ENCODE measurements at regions not wholly inside any gene's neighbourhood (a gene's known extent, or its start where the extent isn't known, plus 50 kb on each side); places are given as distances from the start of the nearest gene placed in this dataset.

DNA sequence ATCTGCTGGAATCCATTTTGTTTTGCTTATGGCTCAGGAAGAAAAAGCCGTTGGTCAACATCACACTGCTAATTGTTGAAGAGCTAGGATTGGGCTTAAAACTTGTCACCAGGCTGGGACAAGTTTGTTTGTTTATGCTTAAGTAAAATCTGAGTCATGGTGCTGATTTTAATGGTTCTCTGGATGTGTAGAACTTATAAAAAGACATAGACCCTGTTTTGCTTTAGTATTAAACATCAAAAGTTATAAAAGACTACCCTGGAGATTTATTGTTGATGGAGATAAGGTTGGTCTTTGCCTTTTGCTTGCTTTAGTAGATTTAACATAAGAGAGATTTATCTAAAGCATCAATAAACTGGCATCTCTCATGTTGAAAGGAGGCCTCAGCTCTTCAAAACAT is 348.2 kb upstream of the GOLIM4 start:
- H3K4me3 ChIP-seq, result no peak overlapping the region

DNA sequence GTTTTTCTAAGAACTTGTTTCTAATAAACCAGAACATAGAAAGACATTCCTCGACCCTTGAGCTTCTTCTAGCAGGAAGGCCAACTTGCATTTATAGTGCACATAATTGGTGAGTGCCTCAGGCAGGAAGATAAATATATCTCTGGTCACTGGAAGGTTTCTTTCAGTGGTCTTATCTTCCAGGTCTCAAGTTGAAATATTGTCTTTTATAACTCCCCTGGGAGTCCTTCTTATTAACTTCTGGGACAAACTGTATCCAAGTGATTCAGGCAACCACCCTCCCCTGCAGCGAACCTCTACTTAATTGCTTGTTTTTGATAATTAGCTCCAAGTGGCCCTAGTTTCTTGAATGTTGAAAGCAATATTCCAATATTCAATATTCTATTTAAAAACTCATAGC is 346.8 kb upstream of the GOLIM4 start:
- no peak overlapping the region for H3K4me3 ChIP-seq

More for the DNA sequence above, 348.2 kb upstream of the GOLIM4 start:
- no peak overlapping the region for H3K27ac ChIP-seq

DNA sequence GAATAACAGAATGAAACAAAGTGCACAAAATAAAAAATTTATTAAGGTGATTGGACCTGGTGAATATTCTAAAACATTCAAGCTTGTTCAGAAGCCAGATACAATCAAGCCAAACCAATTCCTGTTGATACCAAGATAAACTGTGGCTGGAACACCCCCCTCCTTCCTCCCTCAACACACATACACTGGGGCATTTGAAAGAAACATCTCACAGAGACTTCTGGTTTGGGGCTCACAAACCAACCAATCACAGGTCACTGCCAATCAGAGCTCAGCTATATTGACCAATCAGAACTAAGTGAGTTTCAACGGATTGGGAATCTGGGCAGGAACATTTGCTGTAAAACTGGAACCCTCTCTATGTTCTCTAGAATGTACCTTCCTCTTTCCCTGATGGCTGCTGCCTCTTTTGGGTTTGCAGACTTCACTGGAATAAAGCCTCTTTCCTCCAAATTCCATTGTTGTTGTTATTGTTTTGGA is 340.6 kb upstream of the GOLIM4 start:
- Histone ChIP-seq H3K27ac (no peak overlapping the region), H3K4me3 (no peak overlapping the region)

More for the DNA sequence above, 346.8 kb upstream of the GOLIM4 start:
- no peak overlapping the region for H3K27ac ChIP-seq

DNA sequence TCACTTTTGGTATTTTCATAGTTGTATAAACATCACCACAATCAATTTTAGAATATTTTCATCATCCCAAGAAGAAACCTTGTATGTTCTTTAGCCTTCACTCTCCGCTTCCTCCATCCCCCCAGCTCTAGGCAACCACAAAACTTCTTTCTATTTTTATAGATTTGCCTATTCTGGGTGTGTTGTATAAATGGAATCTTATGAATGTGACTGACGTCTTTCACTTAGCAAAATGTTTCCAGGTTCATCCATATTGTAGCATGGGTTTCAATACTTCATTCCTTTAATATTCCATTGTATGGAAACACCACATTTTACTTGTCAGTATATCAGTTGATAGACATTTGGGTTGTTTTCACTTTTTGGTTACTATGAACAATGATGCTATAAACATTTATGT is 335.8 kb upstream of the GOLIM4 start:
- Histone ChIP-seq H3K4me3 (no peak overlapping the region), H3K27ac (no peak overlapping the region)

DNA sequence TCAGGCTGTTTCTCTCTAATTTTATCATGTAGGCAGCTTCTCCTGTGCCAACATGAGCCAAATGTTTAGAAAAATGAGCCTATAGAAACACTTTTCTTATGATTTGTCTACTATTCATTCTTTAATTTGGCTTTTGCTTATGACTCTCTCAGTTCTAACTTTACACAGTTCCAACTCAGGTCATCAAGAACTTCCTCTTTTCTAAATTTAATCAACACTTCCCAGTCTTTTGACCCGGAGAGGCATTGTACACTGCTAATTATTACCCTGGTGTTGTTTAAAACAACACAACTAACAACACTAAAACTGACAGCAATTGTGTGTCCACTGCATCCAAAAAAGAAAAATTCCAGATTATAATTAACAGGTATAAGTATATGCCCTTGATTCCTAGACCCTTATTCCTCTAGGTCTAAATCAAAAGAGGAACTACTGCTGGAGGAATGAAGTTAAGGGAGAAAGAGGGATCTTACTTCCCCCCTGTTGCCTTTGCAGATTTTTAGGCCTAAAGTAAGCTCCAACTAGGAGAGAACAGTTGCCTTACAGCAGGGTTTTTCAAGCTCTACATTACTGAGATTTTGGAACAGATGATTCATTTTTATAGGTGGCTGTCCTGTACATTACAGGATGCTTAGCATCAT is 332.2 kb upstream of the GOLIM4 start:
- H3K4me3 ChIP-seq, result no peak overlapping the region
- no peak overlapping the region for H3K27ac ChIP-seq

DNA sequence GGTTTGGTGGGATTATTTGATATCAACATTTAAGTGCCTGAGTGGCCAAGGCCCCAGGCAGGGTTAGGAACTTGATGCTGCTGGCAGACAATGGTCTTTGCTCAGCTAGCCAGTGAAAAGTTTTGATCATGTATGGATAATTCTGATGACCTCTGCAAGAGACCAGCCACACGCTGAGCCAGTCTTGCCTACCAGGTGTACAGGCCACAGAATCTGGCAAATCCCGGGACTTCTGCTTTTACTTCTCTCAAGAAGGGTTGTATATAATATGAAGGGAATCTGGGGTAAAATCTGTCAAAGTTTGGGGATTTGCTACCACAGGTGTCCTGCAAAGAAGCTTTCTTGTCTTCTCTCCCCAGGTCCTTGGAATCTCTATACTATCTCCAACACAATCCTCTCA is 331.4 kb upstream of the GOLIM4 start:
- Histone ChIP-seq H3K27ac (no peak overlapping the region), H3K4me3 (no peak overlapping the region)

DNA sequence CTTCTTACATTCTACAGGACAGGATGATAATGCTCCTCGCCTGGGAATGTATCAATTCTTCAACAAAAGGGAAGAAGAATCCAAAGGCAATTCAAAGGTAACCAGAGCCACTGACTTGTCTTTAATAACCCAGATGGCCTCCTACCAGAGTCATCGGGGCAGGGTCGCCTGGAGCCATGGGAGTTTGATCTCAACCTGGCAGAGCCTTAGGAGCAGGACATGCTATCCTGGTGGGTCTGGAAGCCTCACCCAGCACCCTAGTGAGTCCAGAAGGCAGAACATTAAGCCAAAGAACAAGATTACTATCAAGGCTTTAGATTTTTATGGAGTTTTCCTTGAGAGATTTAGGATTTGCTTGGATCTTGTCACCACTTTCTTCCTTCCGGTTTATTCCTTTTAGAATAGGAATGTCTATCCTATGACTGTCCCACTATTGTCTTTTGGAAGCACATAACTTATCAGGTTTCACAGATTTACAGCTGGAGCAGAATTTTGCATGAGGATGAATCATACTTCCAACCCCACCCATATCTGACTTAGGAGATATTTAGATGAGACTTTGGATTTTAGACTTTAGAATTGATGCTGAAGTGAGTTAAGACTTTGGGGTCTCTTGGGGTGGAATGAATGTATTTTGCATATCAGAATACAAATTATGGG is 330.3 kb upstream of the GOLIM4 start:
- H3K4me3 ChIP-seq, result no peak overlapping the region
- no peak overlapping the region for H3K27ac ChIP-seq

DNA sequence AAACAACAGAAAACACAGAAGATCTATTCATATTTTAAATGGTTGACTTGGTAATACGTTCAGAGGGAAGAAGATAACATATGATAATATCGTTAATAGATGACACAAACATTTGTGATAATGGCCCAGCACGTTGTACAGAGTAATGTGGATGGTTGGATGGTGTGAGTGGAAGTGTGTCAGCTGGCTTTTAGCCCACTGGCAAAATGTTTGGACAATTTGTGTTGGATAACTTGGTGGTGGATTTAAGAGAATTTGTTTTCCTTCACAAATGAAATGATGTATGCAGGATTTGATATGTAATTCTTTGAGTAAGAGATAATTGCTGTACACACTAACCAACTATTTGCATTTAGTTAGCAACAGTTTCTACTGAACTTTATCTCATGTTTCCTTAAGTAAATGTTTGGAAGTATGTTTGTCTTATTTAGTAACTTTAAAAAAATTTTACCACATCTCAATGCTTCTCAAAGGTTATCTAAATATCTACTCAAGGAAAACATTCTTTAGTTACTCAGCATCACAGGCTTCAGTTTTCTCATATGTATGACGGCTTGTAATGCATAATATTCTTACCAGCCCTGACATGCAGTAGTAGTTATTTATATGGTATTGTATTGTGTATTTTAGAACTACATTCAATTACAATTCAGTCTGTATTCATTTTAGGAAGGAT is 328.5 kb upstream of the GOLIM4 start:
- H3K4me3 ChIP-seq, result no peak overlapping the region
- H3K27ac ChIP-seq, result no peak overlapping the region

DNA sequence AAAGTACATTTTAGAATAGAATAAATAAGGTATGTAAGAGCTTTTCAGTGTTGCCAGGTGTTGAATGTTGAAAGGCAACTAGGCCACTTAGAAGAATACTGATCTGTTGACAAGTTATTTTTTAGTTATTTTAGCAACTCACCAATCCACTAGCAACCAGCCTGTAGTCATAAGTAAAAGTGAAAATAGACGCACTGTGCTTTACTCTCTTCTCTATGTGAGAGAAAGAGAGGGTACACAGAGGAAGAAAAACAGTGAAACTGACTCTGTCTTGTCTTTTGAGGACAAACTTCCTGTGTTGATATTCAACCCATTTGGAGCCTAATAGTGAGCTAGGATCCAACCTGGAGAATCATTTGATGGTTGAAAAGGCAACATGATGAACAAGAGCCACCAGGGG is 327.1 kb upstream of the GOLIM4 start:
- Histone ChIP-seq H3K4me3 (no peak overlapping the region), H3K27ac (no peak overlapping the region)

DNA sequence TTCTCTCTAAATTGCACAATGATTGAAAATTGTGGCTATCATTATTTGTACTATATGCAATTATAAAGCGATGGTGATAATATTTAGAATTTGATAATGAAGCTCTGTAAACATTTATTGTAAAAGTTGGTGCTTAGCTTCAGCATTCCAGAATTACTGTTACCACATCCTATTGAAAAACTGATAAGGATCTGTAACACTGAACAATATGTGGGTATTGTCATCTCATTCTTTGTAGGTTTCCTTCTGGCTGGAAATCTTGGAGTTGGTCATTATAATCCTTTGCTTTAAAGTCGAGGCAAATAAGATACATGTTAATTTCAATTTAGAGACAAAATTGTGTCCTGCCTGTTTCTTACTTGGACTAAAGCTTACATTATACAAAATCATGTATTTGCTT is 323.4 kb upstream of the GOLIM4 start:
- no peak overlapping the region for H3K4me3 ChIP-seq

DNA sequence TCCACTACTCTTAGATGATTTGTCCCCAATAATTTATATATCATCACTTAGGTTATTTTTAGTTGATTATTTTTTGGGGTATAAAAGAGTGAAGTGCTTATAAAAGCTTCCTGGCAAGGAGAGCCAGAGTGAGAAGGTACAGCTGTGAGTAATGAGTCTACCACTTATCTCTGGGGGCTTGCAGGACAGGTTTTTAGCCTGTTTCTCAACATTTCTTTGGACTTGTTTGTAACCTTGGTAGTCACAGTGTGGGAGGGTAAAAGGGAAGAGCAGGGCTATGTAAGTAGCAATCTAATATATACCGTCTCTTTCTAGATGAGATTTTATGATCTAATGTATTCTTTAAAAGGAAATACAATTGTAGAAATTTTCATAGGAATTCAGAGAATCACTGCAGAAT is 321.3 kb upstream of the GOLIM4 start:
- no peak overlapping the region for H3K27ac ChIP-seq
- no peak overlapping the region for H3K4me3 ChIP-seq

More for the DNA sequence above, 323.4 kb upstream of the GOLIM4 start:
- no peak overlapping the region for H3K27ac ChIP-seq

DNA sequence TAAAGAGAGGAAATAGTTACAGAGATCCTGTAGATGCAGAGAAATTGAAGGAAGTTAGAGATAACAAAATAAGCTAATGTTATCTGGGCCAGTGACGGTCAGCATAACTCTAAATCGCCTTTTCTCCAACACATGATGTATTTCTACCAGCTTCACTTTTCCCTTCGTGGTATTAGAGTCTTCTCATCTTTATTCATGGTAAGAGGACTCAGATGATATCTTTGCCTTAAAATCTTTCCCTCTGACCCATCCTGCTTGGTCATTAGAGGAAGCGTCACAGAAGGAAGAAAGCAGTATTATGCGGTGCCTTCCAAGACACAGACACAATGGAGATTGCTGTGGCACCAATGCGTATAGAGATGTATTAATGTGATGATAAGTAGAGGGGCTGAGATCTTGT is 320.7 kb upstream of the GOLIM4 start:
- Histone ChIP-seq H3K27ac (no peak overlapping the region), H3K4me3 (no peak overlapping the region)

DNA sequence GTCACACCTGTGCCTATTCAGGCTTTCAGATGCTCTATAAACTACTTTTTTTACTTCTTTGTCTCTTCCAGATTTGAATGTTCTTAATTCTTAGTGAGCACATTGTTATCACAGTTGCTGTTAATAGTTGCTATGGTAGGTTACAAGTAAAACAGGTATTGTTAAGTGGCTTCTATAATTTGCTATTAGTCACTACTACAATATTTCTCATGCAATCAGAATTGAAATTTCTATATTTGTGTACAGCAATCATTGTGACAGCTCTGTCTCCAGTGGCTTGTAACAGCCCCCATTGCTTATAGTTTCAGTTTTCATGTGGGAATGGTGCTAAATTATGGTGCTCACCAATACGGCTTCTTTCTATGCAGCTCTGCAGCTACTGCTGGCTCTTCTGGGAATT is 318.4 kb upstream of the GOLIM4 start:
- H3K4me3 ChIP-seq, result no peak overlapping the region

DNA sequence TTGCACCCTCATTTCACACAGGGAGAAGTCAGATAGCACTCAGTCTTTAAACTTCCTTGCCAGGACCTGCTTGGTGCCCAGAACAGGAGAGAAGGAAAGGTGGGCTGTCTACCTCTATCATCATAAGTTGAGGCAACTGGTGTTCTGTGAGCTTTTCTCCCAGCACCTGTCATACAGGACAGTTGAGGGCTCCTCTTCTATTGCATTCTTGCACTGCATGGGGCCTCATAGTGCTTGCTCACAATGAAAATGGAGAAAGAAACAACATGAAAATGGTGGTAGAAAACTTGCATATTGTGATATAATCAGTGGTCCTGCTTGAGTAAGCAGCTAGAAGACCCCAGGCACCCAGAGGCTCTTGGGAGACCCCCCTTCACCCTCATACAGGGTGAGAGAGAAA is 311.7 kb upstream of the GOLIM4 start:
- Histone ChIP-seq H3K27ac (no peak overlapping the region), H3K4me3 (no peak overlapping the region)

More for the DNA sequence above, 318.4 kb upstream of the GOLIM4 start:
- no peak overlapping the region for H3K27ac ChIP-seq

DNA sequence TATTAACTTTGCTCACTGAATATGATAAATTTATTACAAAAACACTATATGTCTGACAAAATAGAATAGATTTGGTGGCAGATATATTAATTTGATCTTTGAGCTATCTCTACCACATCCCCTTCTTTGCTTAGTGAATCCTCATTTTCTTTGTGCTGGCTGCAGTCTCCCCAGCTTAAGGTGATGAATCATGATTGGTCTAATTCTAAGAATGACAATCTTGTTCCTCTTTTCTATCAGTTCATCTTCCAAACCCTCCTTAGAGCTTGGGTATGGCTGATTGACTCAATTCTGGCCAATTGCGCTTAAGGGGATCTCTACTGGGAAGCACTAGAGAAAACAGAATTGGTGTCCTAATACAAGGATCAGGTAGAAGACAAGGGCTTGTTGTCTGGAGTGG is 309.6 kb upstream of the GOLIM4 start:
- Histone ChIP-seq H3K4me3 (no peak overlapping the region), H3K27ac (no peak overlapping the region)

DNA sequence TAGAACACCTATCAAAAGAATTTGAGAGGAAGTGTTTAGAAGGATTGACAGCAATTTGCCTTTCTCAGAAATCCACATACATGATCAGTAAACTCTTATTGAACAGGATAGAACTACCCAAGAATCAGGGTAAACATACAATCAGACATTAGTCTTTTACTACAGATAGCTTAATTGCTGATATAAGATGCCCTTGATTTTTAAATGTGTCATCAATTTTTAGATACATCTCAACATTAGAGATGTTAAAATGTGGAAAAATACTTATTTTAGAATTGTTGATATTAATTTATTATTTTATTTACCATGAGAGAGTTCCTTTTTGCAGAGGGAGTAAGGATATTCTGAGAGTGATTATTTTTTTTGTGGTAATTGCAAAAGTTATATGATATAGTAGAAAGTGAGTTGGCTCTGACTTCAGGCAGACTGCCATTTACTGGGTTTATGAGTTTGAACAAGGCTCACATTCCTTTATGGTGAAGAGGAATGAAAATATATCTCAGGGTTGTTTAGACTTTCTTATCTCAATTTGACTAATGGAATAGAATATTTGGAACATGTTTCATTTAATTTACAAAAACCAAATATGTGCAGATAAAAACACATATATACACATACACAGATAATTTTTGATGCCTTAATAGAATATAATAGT is 302.8 kb upstream of the GOLIM4 start:
- no peak overlapping the region for H3K4me3 ChIP-seq
- no peak overlapping the region for H3K27ac ChIP-seq

DNA sequence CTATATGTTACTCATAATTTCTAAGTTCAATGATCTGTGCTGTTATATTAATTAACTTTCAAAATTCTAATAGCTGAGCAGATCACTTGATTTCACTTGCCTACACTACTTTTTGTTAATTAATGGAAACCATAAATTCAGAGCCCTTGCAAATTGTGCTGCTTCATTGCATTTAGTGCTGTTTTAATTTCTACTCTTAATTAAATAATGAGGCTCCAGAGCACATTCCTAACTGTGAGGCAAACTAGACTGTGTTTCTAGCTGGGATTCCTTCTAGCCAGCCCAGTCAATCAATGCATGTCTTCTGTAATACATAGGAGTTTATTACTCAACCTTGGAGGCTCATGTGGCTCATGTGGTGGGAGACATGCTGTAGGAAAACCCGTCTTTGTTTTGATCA is 301.1 kb upstream of the GOLIM4 start:
- Histone ChIP-seq H3K4me3 (no peak overlapping the region), H3K27ac (no peak overlapping the region)

DNA sequence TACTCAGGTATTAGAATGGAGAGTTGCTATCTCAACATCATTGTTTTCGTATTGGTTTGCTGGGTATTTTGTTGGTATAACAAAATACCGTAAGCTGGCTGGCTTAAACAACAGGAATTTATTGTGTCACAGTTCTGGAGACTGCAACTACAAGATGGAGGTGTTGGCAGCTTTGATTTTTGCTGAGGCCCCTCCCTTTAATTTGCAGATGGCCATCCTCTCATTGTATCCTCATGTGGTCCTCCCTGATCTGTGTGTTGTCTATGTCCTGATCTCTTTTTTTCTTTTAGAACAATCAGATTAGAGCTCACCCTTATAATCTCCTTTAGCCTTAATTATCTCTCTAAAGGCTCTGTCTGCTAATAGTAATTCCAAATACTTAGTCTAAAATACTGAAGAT is 299.8 kb upstream of the GOLIM4 start:
- Histone ChIP-seq H3K27ac (no peak overlapping the region), H3K4me3 (no peak overlapping the region)

DNA sequence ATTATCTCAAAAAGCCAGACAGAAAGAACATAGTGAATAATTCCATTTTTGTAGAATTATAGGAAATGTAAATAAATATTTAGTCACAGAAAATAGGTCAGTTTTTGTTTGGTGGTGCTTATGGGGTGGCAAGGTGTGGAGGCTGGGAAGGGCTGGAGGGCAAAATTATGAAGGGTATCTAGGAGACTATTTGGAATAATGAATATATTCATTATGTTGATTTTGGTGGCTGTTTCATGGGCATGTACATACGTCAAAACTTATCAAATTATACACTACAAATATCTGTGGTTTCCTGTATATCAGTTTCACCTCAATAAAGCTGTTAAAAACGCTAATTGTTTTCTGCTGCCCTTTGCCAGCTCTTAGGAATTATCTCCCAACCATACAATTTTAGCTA is 298.7 kb upstream of the GOLIM4 start:
- Histone ChIP-seq H3K27ac (no peak overlapping the region), H3K4me3 (no peak overlapping the region)

DNA sequence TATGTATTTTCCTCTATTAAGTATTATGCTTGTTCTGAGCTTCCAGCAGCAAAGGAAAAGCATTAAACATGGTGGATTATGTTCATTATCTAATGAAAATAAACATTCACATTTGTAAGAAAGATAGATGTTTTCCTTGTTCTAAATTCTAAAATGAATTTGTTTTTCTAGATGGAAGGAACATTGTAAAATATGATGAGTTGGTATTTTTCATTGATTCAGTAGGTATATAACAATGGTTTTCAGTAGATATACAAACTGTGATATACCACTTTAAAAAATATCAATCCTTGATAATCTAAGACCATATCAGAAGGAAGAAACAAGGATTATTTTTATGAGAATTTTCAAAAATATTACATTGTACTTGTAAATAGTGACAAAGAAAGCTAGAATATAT is 290.6 kb upstream of the GOLIM4 start:
- H3K4me3 ChIP-seq, result no peak overlapping the region

DNA sequence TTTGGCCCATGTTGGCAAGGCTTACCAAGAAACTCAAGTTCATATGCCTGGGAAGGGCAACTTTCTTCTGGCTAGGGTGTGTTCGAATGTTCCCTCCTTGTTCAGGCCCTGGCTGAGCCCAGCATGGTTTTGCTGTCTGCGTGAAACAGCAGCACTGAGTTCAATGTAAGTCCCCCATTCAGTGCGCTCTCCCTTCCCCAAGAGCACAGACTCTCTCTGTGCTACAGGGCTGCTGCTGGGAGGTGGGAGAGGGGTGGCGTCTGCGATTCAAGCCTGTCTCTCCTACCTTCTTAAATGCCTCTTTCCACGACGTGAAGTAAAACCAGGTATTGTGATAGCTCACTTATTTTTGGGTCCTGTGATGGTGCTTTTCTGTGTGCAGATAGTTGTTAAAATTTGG is 289.3 kb upstream of the GOLIM4 start:
- no peak overlapping the region for H3K27ac ChIP-seq

More for the DNA sequence above, 290.6 kb upstream of the GOLIM4 start:
- no peak overlapping the region for H3K27ac ChIP-seq

More for the DNA sequence above, 289.3 kb upstream of the GOLIM4 start:
- no peak overlapping the region for H3K4me3 ChIP-seq

All from skin epidermis (tissue), 12 donors.